Right lobe of liver (tissue), 4 donors: ENCODE measurements at regions not wholly inside any gene's neighbourhood (a gene's known extent, or its start where the extent isn't known, plus 50 kb on each side); places are given as distances from the start of the nearest gene placed in this dataset.

Experiments used
- CTCF ChIP-seq, 4 donors: fragments of 200-600 bp in 3 of 4; fragments of 450-650 bp in 1 of 4; IDR thresholded peaks; one replicate each; pipeline versions ENCODE4 v1.5.1 to v1.8.0; 2016 to 2022; ENCODE audit warnings: antibody characterized with exemption in 4 of 4, mild to moderate bottlenecking in 2 of 4
- POLR2A ChIP-seq: fragments of 450-650 bp; IDR thresholded peaks from one replicate; pipeline ENCODE4 v1.6.1; 2017; ENCODE audit warnings: antibody characterized with exemption, mild to moderate bottlenecking
- donor health status: DM: no; HTN: no; CAD: no.
- donor health status: DM: no; HTN: no; CAD: no.
- donor health status: DM: no; HTN: yes; CAD: no.

GRCh38 chr6:16911088-16911487, 149.8 kb upstream of the ATXN1 start:
- no peak for TF ChIP-seq CTCF (IDR thresholded peaks at IDR 0.05)
- no peak for TF ChIP-seq POLR2A
